ENCODE measurements at regions not wholly inside any gene's neighbourhood (a gene's known extent, or its start where the extent isn't known, plus 50 kb on each side); places are given as distances from the start of the nearest gene placed in this dataset.

GRCh38 chr4:43332052-43332425 lies 439.5 kb downstream of the GRXCR1 start:
- TF ChIP-seq ZNF274 (IDR thresholded peaks at IDR 0.05; ENCODE audit: low read depth, low read length): no peak
- no peak for TF ChIP-seq YY1 (IDR thresholded peaks at IDR 0.05; ENCODE audit: insufficient read depth, insufficient read length)
